AG09309 (cell line): ENCODE measurements at regions not wholly inside any gene's neighbourhood (a gene's known extent, or its start where the extent isn't known, plus 50 kb on each side); places are given as distances from the start of the nearest gene placed in this dataset.
"Not testable (repeated sequence)": the region's sequence is repeated elsewhere in the genome, so short reads cannot be mapped to it uniquely, and the experiment has no call there.

Experiments used
- DNase-seq: peaks from one replicate; pipeline ENCODE4 v3.0.0-alpha.2; 2010; ENCODE audit warnings: low read depth
- H3K4me3 ChIP-seq: 2 replicates; pipeline ENCODE4 v1.5.1; 2011; ENCODE audit warnings: mild to moderate bottlenecking, low read depth, low read length, moderate library complexity; ENCODE audit not compliant: control insufficient read depth
- CTCF ChIP-seq: IDR thresholded peaks from 2 replicates; pipeline ENCODE4 v1.5.1; 2011; ENCODE audit warnings: mild to moderate bottlenecking, low read depth, low read length, inconsistent platforms; ENCODE audit not compliant: insufficient read depth, control insufficient read depth; ENCODE audit errors: missing control alignments

GRCh38 chr6:81126150-81126549 lies 626.3 kb downstream of the TENT5A start:
- peak; percentile 16 for DNase-seq
- TF ChIP-seq CTCF, result no peak
- no peak overlapping the region for H3K4me3 ChIP-seq

GRCh38 chr6:81120280-81120679 lies 632.2 kb downstream of the TENT5A start:
- TF ChIP-seq CTCF, result no peak
- DNase-seq, result no peak
- no peak overlapping the region for H3K4me3 ChIP-seq

- no peak for DNase-seq
- no peak overlapping the region for H3K4me3 ChIP-seq
- TF ChIP-seq CTCF, result peak; percentile 28
These were observed 646.5 kb downstream of the TENT5A start for GRCh38 chr6:81105998-81106397.

GRCh38 chr6:81098109-81098814 lies 654.2 kb downstream of the TENT5A start:
- no peak for TF ChIP-seq CTCF
- H3K4me3 ChIP-seq, result no peak overlapping the region
- DNase-seq, result no peak

- not testable (repeated sequence) for H3K4me3 ChIP-seq
These were observed 656.0 kb downstream of the TENT5A start for GRCh38 chr6:81096464-81096863.

GRCh38 chr6:81093051-81093450 lies 659.4 kb downstream of the TENT5A start:
- no peak for TF ChIP-seq CTCF
- no peak overlapping the region for H3K4me3 ChIP-seq
- no peak for DNase-seq

More at GRCh38 chr6:81096464-81096863, 656.0 kb downstream of the TENT5A start:
- not testable (repeated sequence) for DNase-seq

- no peak for TF ChIP-seq CTCF
- no peak overlapping the region for H3K4me3 ChIP-seq
- DNase-seq, result no peak
These were observed 664.3 kb downstream of the TENT5A start for GRCh38 chr6:81088145-81088544.
